ACC112 (cell line): ENCODE measurements at regions not wholly inside any gene's neighbourhood (a gene's known extent, or its start where the extent isn't known, plus 50 kb on each side); places are given as distances from the start of the nearest gene placed in this dataset.

ENCODE experiments used
- H2AFZ ChIP-seq: fragments of 200-600 bp; sonication (generic); one replicate; pipeline ENCODE4 v1.6.0; 2017; ENCODE audit warnings: antibody characterized with exemption, low read length; ENCODE audit not compliant: unreplicated experiment
- H3K27ac ChIP-seq: fragments of 200-600 bp; sonication (generic); 2 replicates; pipeline ENCODE4 v1.5.1; 2014; ENCODE audit warnings: low read depth, mild to moderate bottlenecking, antibody characterized with exemption, low read length, moderate library complexity
- H3K27me3 ChIP-seq: fragments of 200-600 bp; sonication (generic); 2 replicates; pipeline ENCODE4 v1.6.1; 2014; ENCODE audit warnings: mild to moderate bottlenecking, antibody characterized with exemption, low read length, moderate library complexity, mixed read lengths; ENCODE audit not compliant: insufficient read depth
- H3K36me3 ChIP-seq: fragments of 200-600 bp; sonication (generic); 2 replicates; pipeline ENCODE4 v1.6.1; 2016; ENCODE audit warnings: mild to moderate bottlenecking, antibody characterized with exemption, low read length, moderate library complexity, mixed read lengths; ENCODE audit not compliant: insufficient read depth
- H3K4me1 ChIP-seq: fragments of 200-600 bp; sonication (generic); one replicate; pipeline ENCODE4 v1.6.1; 2016; ENCODE audit warnings: low read length, mixed read lengths; ENCODE audit not compliant: insufficient read depth, unreplicated experiment, control insufficient read depth
- H3K4me3 ChIP-seq: fragments of 200-600 bp; sonication (generic); 2 replicates; pipeline ENCODE4 v1.5.1; 2014; ENCODE audit warnings: mild to moderate bottlenecking, low read depth, low read length
- H3K79me2 ChIP-seq: fragments of 200-600 bp; sonication (generic); one replicate; pipeline ENCODE4 v1.6.0; 2016; ENCODE audit warnings: low read length; ENCODE audit not compliant: control insufficient read depth, unreplicated experiment, insufficient read depth

DNA sequence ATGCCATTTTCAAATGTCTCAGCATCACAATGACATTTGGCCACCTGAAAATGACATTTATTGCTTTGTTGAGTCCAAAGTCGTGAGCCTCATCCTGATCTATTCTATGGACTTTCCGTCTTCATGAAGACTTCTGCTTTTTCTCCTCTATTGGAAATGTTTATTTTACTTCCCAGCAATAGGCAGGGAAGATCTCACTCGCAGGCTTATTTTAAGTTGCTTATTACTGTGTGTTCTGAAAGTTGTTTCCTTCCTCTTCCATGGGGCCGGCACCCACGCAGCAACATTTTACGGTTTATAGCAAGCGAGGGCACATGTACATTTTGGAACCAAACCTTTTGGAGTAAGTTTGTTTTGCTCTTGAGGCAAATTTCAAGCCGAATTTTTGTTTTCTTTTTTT, 221.0 kb upstream of the KLF6 start:
- Histone ChIP-seq H3K4me3 (no peak overlapping the region), H3K36me3 (no peaks in the 10 kb centered on the region), H3K27me3 (no peaks in the 10 kb centered on the region), H2AFZ (no peak overlapping the region), H3K4me1 (peaks cover 4% of the 10 kb centered on the region), H3K79me2 (no peaks in the 10 kb centered on the region), H3K27ac (no peak overlapping the region)

DNA sequence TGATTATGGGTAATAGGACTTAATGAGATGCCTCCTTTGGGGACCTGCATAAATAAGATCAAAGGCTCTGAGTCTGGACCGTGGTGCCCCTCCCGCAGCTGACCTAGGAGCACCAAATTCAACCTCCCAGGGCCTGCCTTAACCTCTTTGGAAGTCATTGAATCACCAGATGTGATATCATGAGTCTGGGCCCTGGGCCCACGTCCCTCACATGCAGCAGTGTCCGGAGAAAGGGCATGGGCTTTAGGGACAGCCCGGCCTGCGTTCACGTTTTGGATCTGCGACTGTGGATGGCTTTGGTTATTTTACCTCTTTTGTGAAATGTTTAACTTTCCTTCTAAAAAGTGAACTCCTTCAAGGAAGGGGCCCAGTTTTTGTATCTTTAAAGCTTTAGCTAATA, 220.0 kb upstream of the KLF6 start:
- Histone ChIP-seq H3K36me3 (no peaks in the 10 kb centered on the region), H3K4me3 (no peak overlapping the region), H2AFZ (no peak overlapping the region), H3K4me1 (peaks cover 4% of the 10 kb centered on the region), H3K27ac (no peak overlapping the region), H3K27me3 (no peaks in the 10 kb centered on the region), H3K79me2 (no peaks in the 10 kb centered on the region)

DNA sequence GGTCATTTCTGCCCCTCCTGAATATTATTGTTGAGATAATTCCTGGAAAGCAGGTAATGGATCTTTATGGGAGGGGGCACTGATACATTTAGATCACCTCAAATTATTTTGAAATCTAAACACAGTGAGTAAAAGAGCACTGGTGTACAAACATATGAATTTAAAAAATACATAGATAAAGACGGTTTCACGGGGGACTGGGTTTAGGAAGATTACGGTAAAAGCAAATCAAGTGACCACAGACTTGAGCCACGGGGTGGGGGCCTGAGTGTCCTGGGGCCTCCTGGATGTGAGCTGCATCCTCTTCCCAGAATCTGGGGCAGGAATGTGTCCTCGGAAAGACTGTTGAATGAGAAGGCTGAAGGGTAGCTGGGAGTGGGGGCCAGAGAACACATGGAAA, 219.1 kb upstream of the KLF6 start:
- H3K27ac ChIP-seq: no peak overlapping the region

DNA sequence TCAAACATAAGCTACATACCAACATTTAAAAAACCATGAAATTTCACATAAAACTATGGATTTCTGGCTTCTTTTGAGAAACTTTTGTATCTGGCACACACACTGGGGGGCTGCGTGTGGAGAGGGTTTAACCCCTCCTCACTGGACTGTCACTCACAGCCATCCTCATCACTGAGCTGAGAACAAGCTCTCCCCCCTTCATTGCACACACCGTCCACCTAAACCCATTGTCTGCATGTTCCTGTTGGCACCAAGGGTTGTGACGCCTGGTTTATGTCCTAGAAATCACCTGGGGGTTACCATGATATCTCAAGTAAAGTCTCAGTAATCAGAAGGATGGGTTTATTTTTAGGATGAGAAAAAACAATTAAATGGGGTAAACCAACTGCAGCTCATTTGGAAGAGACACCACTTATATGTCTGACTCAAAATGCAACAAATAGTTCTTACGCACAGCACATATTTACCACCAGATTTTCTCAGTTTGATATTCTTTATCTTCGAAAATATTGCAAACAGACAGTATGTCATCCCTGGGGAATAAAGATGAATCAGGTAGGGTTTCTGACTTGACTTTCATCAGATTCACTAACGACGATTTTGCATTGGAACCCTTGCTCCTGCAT, 218.5 kb upstream of the KLF6 start:
- H3K79me2 ChIP-seq: no peaks in the 10 kb centered on the region
- H3K27ac ChIP-seq: no peak overlapping the region
- H2AFZ ChIP-seq: no peak overlapping the region
- no peaks in the 10 kb centered on the region for H3K36me3 ChIP-seq
- no peak overlapping the region for H3K4me3 ChIP-seq
- no peaks in the 10 kb centered on the region for H3K27me3 ChIP-seq
- peaks cover 4% of the 10 kb centered on the region for H3K4me1 ChIP-seq

More for the DNA sequence above, 219.1 kb upstream of the KLF6 start:
- H3K27me3 ChIP-seq: no peaks in the 10 kb centered on the region
- H3K36me3 ChIP-seq: no peaks in the 10 kb centered on the region
- no peak overlapping the region for H3K4me3 ChIP-seq
- H2AFZ ChIP-seq: no peak overlapping the region
- H3K4me1 ChIP-seq: peaks cover 4% of the 10 kb centered on the region
- H3K79me2 ChIP-seq: no peaks in the 10 kb centered on the region

DNA sequence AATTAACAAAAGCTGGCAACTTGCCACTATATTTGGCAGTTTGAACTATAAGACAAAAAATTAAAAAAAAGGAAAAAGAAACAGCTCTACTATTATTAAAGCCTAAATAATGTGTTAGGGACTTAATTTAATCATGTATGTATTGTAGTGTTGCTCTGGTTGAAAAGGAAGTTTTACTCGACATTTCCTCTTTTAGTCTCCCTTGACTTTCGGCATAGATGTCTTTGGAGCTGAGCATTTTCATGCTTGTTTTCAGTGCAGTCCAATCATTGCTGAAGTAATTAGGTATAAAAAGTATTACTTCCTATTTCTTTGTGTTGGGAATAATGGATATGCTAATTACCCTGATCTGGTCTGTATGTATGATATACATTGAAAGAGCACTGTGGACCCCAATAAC, 216.8 kb upstream of the KLF6 start:
- Histone ChIP-seq H3K4me3 (no peak overlapping the region), H3K36me3 (no peaks in the 10 kb centered on the region), H2AFZ (no peak overlapping the region), H3K4me1 (peaks cover 3% of the 10 kb centered on the region), H3K79me2 (no peaks in the 10 kb centered on the region), H3K27me3 (no peaks in the 10 kb centered on the region), H3K27ac (no peak overlapping the region)

DNA sequence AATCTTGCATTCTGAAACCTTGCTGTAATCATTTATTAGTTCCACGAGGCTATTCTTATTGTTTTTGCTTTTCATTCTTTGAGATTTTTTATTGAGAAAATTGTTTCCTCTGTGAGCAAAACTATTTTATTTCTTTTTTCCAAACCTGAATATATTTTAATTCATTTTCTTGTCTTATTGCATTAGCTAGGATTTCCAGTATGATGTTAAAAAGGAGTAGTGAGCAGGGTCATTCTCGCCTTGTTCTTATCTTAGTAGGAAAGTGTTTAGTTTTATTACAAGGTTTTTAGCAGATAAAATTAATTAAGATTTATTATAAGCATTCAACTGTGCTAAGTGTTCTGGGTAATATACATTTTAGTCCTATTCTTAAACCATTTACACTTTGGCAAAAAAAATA, 214.6 kb upstream of the KLF6 start:
- H3K27ac ChIP-seq: no peak overlapping the region
- H3K27me3 ChIP-seq: no peaks in the 10 kb centered on the region
- H3K36me3 ChIP-seq: no peaks in the 10 kb centered on the region
- H2AFZ ChIP-seq: no peak overlapping the region
- H3K4me1 ChIP-seq: peaks cover 14% of the 10 kb centered on the region
- H3K4me3 ChIP-seq: no peak overlapping the region
- H3K79me2 ChIP-seq: no peaks in the 10 kb centered on the region

DNA sequence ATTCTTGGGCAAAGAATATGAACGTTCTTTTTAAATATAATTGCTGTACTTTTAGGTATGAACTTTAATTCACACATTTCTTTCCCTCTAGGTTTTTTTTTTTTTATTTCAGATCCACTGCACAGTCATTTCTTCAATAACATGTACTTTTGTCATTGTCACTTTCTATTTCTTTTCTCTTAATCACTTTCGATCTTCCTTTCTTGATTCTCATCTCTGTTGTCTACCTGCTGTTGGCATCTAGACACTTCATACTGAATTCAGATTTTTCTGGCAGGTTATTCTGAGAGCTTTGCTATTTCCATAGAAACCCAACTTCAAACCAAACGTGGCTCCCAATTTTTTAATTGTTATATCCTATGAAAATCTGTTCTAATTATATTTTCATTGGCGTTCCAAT, 211.7 kb upstream of the KLF6 start:
- Histone ChIP-seq H3K4me3 (no peak overlapping the region), H3K4me1 (peaks cover 15% of the 10 kb centered on the region), H2AFZ (no peak overlapping the region)

DNA sequence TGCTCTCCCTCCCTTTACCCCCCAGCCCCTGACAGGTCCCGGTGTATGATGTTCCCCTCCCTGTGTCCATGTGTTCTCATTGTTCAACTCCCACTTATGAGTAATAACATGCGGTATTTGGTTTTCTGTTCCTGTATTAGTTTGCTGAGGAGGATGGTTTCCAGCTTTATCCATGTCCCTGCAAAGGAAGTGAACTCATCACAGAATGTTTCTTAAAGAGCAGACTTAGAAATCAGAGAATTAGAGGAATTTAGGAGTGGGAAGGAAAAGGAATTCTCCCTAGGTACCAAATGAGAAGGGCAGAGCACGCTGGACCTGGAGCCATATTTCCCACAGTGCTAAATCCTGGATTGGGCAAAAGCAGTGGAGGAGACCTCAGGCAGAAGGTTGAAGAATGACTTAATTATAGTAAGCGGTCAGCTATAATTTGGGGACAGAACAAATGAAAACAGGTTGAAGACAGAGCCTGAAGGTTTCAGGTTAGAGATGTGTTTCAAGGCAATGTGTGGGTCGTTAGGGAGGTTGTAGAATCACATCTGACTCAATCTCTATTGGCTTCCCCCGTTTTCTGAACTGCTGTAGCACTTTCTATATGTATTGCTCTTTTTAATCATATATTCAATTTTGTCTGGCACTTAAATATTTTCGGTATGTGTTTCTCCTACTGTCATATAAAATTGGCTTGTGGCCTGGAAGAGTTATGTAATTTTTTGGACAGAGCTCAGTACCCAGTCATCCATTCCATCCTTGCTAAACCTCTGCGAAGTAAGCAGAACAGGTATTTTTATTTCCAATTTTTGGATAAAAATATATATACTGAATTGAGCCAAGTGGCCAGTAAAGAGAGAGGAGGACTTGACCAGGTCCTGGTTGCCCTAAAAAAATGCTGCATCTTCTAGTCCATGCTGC, 210.5 kb upstream of the KLF6 start:
- Histone ChIP-seq H3K27me3 (no peaks in the 10 kb centered on the region), H3K4me3 (no peak overlapping the region), H3K4me1 (peaks cover 15% of the 10 kb centered on the region), H2AFZ (peak overlapping the region; percentile 27), H3K27ac (peak overlapping the region; percentile 76), H3K36me3 (no peaks in the 10 kb centered on the region), H3K79me2 (no peaks in the 10 kb centered on the region)

More for the DNA sequence above, 211.7 kb upstream of the KLF6 start:
- Histone ChIP-seq H3K27me3 (no peaks in the 10 kb centered on the region), H3K36me3 (no peaks in the 10 kb centered on the region), H3K27ac (no peak overlapping the region), H3K79me2 (no peaks in the 10 kb centered on the region)

DNA sequence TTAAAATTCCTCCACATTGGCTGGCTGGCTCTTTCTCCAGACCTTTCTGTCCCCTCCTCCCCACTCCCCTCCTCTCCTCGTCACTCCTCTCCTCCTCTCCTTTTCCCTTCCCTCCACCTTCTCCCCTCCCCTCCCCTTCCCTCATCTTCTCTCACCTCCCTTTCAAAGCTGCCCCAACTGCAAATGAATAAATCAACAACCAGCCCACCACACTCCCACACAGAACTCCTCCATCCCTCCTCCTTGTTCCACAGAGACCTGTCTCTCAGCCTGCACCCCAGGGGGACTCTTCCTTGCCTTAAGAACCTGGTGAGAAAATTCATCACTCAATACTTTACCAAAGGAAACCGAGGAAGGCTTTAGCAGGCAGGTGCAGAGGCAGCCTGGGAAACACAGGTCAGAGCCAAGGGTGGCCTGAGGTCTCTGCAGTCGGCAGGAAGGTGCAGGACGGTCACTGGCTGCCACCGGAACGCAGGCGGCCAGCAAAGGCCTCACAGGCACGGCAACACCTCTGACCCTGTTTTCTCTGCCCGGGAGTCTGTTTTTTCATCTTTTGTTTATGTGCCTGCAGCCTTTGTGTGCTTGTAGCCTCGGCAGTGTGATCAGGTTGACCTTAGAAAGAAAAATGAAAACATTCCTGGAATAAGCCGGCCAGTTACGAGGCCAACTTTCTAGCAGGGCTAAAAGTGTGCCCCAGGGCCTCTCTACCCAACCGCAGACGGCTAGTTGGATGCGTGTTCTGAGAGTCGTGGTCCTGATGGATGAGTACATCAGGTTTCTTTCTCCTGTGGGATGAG, 207.6 kb upstream of the KLF6 start:
- H3K4me3 ChIP-seq: no peak overlapping the region
- H3K36me3 ChIP-seq: no peaks in the 10 kb centered on the region
- H2AFZ ChIP-seq: no peak overlapping the region
- no peak overlapping the region for H3K27ac ChIP-seq
- peaks cover 21% of the 10 kb centered on the region for H3K4me1 ChIP-seq
- H3K27me3 ChIP-seq: no peaks in the 10 kb centered on the region
- no peaks in the 10 kb centered on the region for H3K79me2 ChIP-seq

DNA sequence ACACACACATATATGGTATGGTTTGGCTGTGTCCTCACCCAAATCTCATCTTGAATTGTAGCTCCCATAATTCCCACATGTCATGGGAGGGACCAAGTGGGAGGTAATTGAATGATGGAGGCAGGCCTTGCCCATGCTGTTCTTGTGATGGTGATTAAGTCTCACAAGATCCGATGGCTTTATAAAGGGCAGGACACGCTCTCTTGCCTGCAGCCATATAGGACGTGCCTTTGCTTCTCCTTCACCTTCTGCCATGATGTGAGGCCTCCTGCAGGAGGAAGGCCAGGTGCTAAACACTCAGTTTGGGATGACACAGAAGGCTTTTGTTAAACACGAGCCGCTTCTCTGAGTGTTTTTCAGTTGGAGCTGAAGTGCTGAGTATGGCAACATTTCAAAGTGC, 205.3 kb upstream of the KLF6 start:
- H3K4me1 ChIP-seq: peaks cover 18% of the 10 kb centered on the region
- no peaks in the 10 kb centered on the region for H3K36me3 ChIP-seq
- no peak overlapping the region for H2AFZ ChIP-seq
- no peak overlapping the region for H3K27ac ChIP-seq
- H3K79me2 ChIP-seq: no peaks in the 10 kb centered on the region
- no peaks in the 10 kb centered on the region for H3K27me3 ChIP-seq
- H3K4me3 ChIP-seq: no peak overlapping the region
